GM12875 (cell line): ENCODE measurements at regions not wholly inside any gene's neighbourhood (a gene's known extent, or its start where the extent isn't known, plus 50 kb on each side); places are given as distances from the start of the nearest gene placed in this dataset.

Source experiments
- H3K4me3 ChIP-seq: one replicate; pipeline ENCODE4 v1.5.1; 2011; ENCODE audit warnings: low read depth, low read length, control low read depth
- CTCF ChIP-seq: IDR thresholded peaks from 2 replicates; pipeline ENCODE4 v1.5.1; 2011; ENCODE audit warnings: low read depth, mild to moderate bottlenecking, control low read depth, inconsistent platforms, low read length, moderate library complexity, borderline replicate concordance; ENCODE audit not compliant: insufficient read depth

- no peak overlapping the region for H3K4me3 ChIP-seq
- no peak for TF ChIP-seq CTCF
Observed at GRCh38 chr17:14815079-14815478, 450.0 kb downstream of the PMP22 start.

GRCh38 chr17:14813649-14814370 lies 451.3 kb downstream of the PMP22 start:
- H3K4me3 ChIP-seq, result no peak overlapping the region
- peak; percentile 25; the same call in 1 of the 2 replicates for TF ChIP-seq CTCF

- no peak for TF ChIP-seq CTCF
- no peak overlapping the region for H3K4me3 ChIP-seq
Observed at GRCh38 chr17:14808425-14808824, 456.7 kb downstream of the PMP22 start.

GRCh38 chr17:14805348-14805747 lies 459.8 kb downstream of the PMP22 start:
- H3K4me3 ChIP-seq, result no peak overlapping the region
- TF ChIP-seq CTCF, result no peak

- TF ChIP-seq CTCF, result no peak
- H3K4me3 ChIP-seq, result no peak overlapping the region
Observed at GRCh38 chr17:14803826-14804225, 461.3 kb downstream of the PMP22 start.

GRCh38 chr17:14797801-14798200 lies 467.3 kb downstream of the PMP22 start:
- no peak for TF ChIP-seq CTCF
- H3K4me3 ChIP-seq, result no peak overlapping the region

GRCh38 chr17:14797021-14797420 lies 468.1 kb downstream of the PMP22 start:
- no peak overlapping the region for H3K4me3 ChIP-seq
- no peak for TF ChIP-seq CTCF
